ENCODE measurements at regions not wholly inside any gene's neighbourhood (a gene's known extent, or its start where the extent isn't known, plus 50 kb on each side); places are given as distances from the start of the nearest gene placed in this dataset.

- no peak for DNase-seq (ENCODE audit: low read depth)
- H3K4me3 ChIP-seq (ENCODE audit: low read length), result no peak overlapping the region
- TF ChIP-seq CTCF (IDR thresholded peaks at IDR 0.05; ENCODE audit: insufficient read depth, low read depth, low read length, missing control alignments), result no peak
These were observed 476.5 kb upstream of the PCDH15 start for GRCh38 chr10:55277549-55277948.

GRCh38 chr10:55274367-55274766, 473.3 kb upstream of the PCDH15 start:
- DNase-seq (ENCODE audit: low read depth), result no peak
- no peak overlapping the region for H3K4me3 ChIP-seq (ENCODE audit: low read length)
- no peak for TF ChIP-seq CTCF (IDR thresholded peaks at IDR 0.05; ENCODE audit: insufficient read depth, low read depth, low read length, missing control alignments)

- no peak overlapping the region for H3K4me3 ChIP-seq (ENCODE audit: low read length)
- DNase-seq (ENCODE audit: low read depth), result no peak
- no peak for TF ChIP-seq CTCF (IDR thresholded peaks at IDR 0.05; ENCODE audit: insufficient read depth, low read depth, low read length, missing control alignments)
These were observed 472.9 kb upstream of the PCDH15 start for GRCh38 chr10:55273946-55274345.

- no peak for TF ChIP-seq CTCF (IDR thresholded peaks at IDR 0.05; ENCODE audit: insufficient read depth, low read depth, low read length, missing control alignments)
- H3K4me3 ChIP-seq (ENCODE audit: low read length), result no peak overlapping the region
- DNase-seq (ENCODE audit: low read depth), result no peak
These were observed 471.9 kb upstream of the PCDH15 start for GRCh38 chr10:55272886-55273285.

- TF ChIP-seq CTCF (IDR thresholded peaks at IDR 0.05; ENCODE audit: insufficient read depth, low read depth, low read length, missing control alignments), result no peak
- no peak for DNase-seq (ENCODE audit: low read depth)
- no peak overlapping the region for H3K4me3 ChIP-seq (ENCODE audit: low read length)
These were observed 465.8 kb upstream of the PCDH15 start for GRCh38 chr10:55266797-55267196.

GRCh38 chr10:55263327-55263726, 462.3 kb upstream of the PCDH15 start:
- H3K4me3 ChIP-seq (ENCODE audit: low read length), result no peak overlapping the region
- TF ChIP-seq CTCF (IDR thresholded peaks at IDR 0.05; ENCODE audit: insufficient read depth, low read depth, low read length, missing control alignments), result no peak

GRCh38 chr10:55242544-55242943, 441.5 kb upstream of the PCDH15 start:
- no peak for TF ChIP-seq CTCF (IDR thresholded peaks at IDR 0.05; ENCODE audit: insufficient read depth, low read depth, low read length, missing control alignments)
- H3K4me3 ChIP-seq (ENCODE audit: low read length), result no peak overlapping the region
- no peak for DNase-seq (ENCODE audit: low read depth)

More at GRCh38 chr10:55263327-55263726, 462.3 kb upstream of the PCDH15 start:
- no peak for DNase-seq (ENCODE audit: low read depth)

All from epithelial cell of esophagus (primary cell).